ENCODE measurements at regions not wholly inside any gene's neighbourhood (a gene's known extent, or its start where the extent isn't known, plus 50 kb on each side); places are given as distances from the start of the nearest gene placed in this dataset.
"Not testable (repeated sequence)": the region's sequence is repeated elsewhere in the genome, so short reads cannot be mapped to it uniquely, and the experiment has no call there.

- peak in 1 of 3 experiments; percentile 2 for DNase-seq
- not testable (repeated sequence) for H3K4me1 Mint-ChIP-seq (ENCODE audit: low read depth in 2 of 2); H3K36me3 Mint-ChIP-seq (ENCODE audit: insufficient read depth); H3K4me3 Mint-ChIP-seq; ATAC-seq (replicated peaks); H3K9me3 Mint-ChIP-seq; H3K27ac Mint-ChIP-seq
- H3K27me3 Mint-ChIP-seq = peaks cover 25 to 33% of the 10 kb centered on the region in 2 donors
These were observed 450.2 kb downstream of the DIRAS2 start for GRCh38 chr9:90192465-90192864.

GRCh38 chr9:90198956-90199355, 443.7 kb downstream of the DIRAS2 start:
- Mint-ChIP-seq H3K27ac (no peak overlapping the region), H3K9me3 (peaks cover 3 to 15% of the 10 kb centered on the region in 2 donors), H3K27me3 (peaks cover 9 to 11% of the 10 kb centered on the region in 2 donors), H3K4me3 (no peak overlapping the region), H3K36me3 (ENCODE audit: insufficient read depth) (no peaks in the 10 kb centered on the region), H3K4me1 (ENCODE audit: low read depth in 2 of 2) (no peaks in the 10 kb centered on the region)
- DNase-seq = no peak
- ATAC-seq (replicated peaks) = no peak

- no peak for ATAC-seq (replicated peaks)
- Mint-ChIP-seq H3K27me3 (peaks cover 9 to 11% of the 10 kb centered on the region in 2 donors), H3K4me3 (no peak overlapping the region), H3K27ac (no peak overlapping the region), H3K36me3 (ENCODE audit: insufficient read depth) (no peaks in the 10 kb centered on the region), H3K4me1 (ENCODE audit: low read depth in 2 of 2) (no peaks in the 10 kb centered on the region), H3K9me3 (peaks cover 3 to 7% of the 10 kb centered on the region in 2 donors)
- no peak for DNase-seq
These were observed 440.9 kb downstream of the DIRAS2 start for GRCh38 chr9:90201766-90202165.

- DNase-seq = no peak
- no peak for ATAC-seq (replicated peaks)
- H3K36me3 Mint-ChIP-seq (ENCODE audit: insufficient read depth) = no peaks in the 10 kb centered on the region
- no peak overlapping the region for H3K4me3 Mint-ChIP-seq
- H3K27me3 Mint-ChIP-seq = peaks cover 9 to 11% of the 10 kb centered on the region in 2 donors
- H3K27ac Mint-ChIP-seq = no peak overlapping the region
- no peaks in the 10 kb centered on the region for H3K4me1 Mint-ChIP-seq (ENCODE audit: low read depth in 2 of 2)
- no peaks in the 10 kb centered on the region for H3K9me3 Mint-ChIP-seq
These were observed 438.3 kb downstream of the DIRAS2 start for GRCh38 chr9:90204128-90204831.

GRCh38 chr9:90213045-90213444, 429.6 kb downstream of the DIRAS2 start:
- H3K9me3 Mint-ChIP-seq; DNase-seq; H3K36me3 Mint-ChIP-seq (ENCODE audit: insufficient read depth); ATAC-seq (replicated peaks); H3K4me3 Mint-ChIP-seq; H3K4me1 Mint-ChIP-seq (ENCODE audit: low read depth in 2 of 2); H3K27ac Mint-ChIP-seq: not testable (repeated sequence)
- H3K27me3 Mint-ChIP-seq = peaks cover 18 to 27% of the 10 kb centered on the region in 2 donors

GRCh38 chr9:90219548-90220118, 423.0 kb downstream of the DIRAS2 start:
- Mint-ChIP-seq H3K27me3 (peaks cover 16 to 31% of the 10 kb centered on the region in 2 donors), H3K4me3 (no peak overlapping the region), H3K36me3 (ENCODE audit: insufficient read depth) (no peaks in the 10 kb centered on the region), H3K9me3 (no peaks in the 10 kb centered on the region), H3K27ac (no peak overlapping the region), H3K4me1 (ENCODE audit: low read depth in 2 of 2) (no peaks in the 10 kb centered on the region)
- ATAC-seq (replicated peaks) (no peak), DNase-seq (no peak)

- DNase-seq; H3K4me1 Mint-ChIP-seq (ENCODE audit: low read depth in 2 of 2); H3K27ac Mint-ChIP-seq; H3K36me3 Mint-ChIP-seq (ENCODE audit: insufficient read depth); H3K9me3 Mint-ChIP-seq; H3K4me3 Mint-ChIP-seq; ATAC-seq (replicated peaks): not testable (repeated sequence)
- peaks cover 16 to 20% of the 10 kb centered on the region in 2 donors for H3K27me3 Mint-ChIP-seq
These were observed 420.7 kb downstream of the DIRAS2 start for GRCh38 chr9:90221899-90222298.

GRCh38 chr9:90226839-90227338, 415.7 kb downstream of the DIRAS2 start:
- not testable (repeated sequence) for H3K4me3 Mint-ChIP-seq; ATAC-seq (replicated peaks); H3K27me3 Mint-ChIP-seq; H3K36me3 Mint-ChIP-seq (ENCODE audit: insufficient read depth); H3K27ac Mint-ChIP-seq; H3K9me3 Mint-ChIP-seq; H3K4me1 Mint-ChIP-seq (ENCODE audit: low read depth in 2 of 2)
- peak in 1 of 3 experiments; percentile 3 for DNase-seq

GRCh38 chr9:90233081-90233480, 409.5 kb downstream of the DIRAS2 start:
- not testable (repeated sequence) for DNase-seq; H3K4me1 Mint-ChIP-seq (ENCODE audit: low read depth in 2 of 2); H3K9me3 Mint-ChIP-seq; H3K4me3 Mint-ChIP-seq; H3K36me3 Mint-ChIP-seq (ENCODE audit: insufficient read depth); H3K27ac Mint-ChIP-seq; ATAC-seq (replicated peaks); H3K27me3 Mint-ChIP-seq

GRCh38 chr9:90240541-90240940, 402.1 kb downstream of the DIRAS2 start:
- H3K27me3 Mint-ChIP-seq = peaks cover 0 to 13% of the 10 kb centered on the region in 2 donors
- no peak overlapping the region for H3K4me3 Mint-ChIP-seq
- no peaks in the 10 kb centered on the region for H3K9me3 Mint-ChIP-seq
- no peak overlapping the region for H3K27ac Mint-ChIP-seq
- DNase-seq = no peak
- ATAC-seq (replicated peaks) = no peak
- H3K36me3 Mint-ChIP-seq (ENCODE audit: insufficient read depth) = no peaks in the 10 kb centered on the region
- no peaks in the 10 kb centered on the region for H3K4me1 Mint-ChIP-seq (ENCODE audit: low read depth in 2 of 2)

GRCh38 chr9:90245661-90246060, 397.0 kb downstream of the DIRAS2 start:
- H3K27ac Mint-ChIP-seq = no peak overlapping the region
- no peaks in the 10 kb centered on the region for H3K9me3 Mint-ChIP-seq
- no peaks in the 10 kb centered on the region for H3K4me1 Mint-ChIP-seq (ENCODE audit: low read depth in 2 of 2)
- DNase-seq (no peak), ATAC-seq (replicated peaks) (no peak)
- no peaks in the 10 kb centered on the region for H3K36me3 Mint-ChIP-seq (ENCODE audit: insufficient read depth)
- H3K4me3 Mint-ChIP-seq = no peak overlapping the region
- H3K27me3 Mint-ChIP-seq = peaks cover 13 to 19% of the 10 kb centered on the region in 2 donors

GRCh38 chr9:90249094-90249493, 393.5 kb downstream of the DIRAS2 start:
- DNase-seq = no peak
- Mint-ChIP-seq H3K4me1 (ENCODE audit: low read depth in 2 of 2) (no peaks in the 10 kb centered on the region), H3K9me3 (no peaks in the 10 kb centered on the region), H3K27me3 (peaks cover 10 to 13% of the 10 kb centered on the region in 2 donors), H3K36me3 (ENCODE audit: insufficient read depth) (no peaks in the 10 kb centered on the region), H3K27ac (no peak overlapping the region), H3K4me3 (no peak overlapping the region)
- no peak for ATAC-seq (replicated peaks)

- peaks cover 6 to 13% of the 10 kb centered on the region in 2 donors for H3K27me3 Mint-ChIP-seq
- DNase-seq (no peak), ATAC-seq (replicated peaks) (no peak)
- no peaks in the 10 kb centered on the region for H3K36me3 Mint-ChIP-seq (ENCODE audit: insufficient read depth)
- no peaks in the 10 kb centered on the region for H3K4me1 Mint-ChIP-seq (ENCODE audit: low read depth in 2 of 2)
- H3K27ac Mint-ChIP-seq = no peak overlapping the region
- no peak overlapping the region for H3K4me3 Mint-ChIP-seq
- no peaks in the 10 kb centered on the region for H3K9me3 Mint-ChIP-seq
These were observed 391.3 kb downstream of the DIRAS2 start for GRCh38 chr9:90251316-90251715.

- H3K27ac Mint-ChIP-seq = no peak overlapping the region
- no peak for DNase-seq
- ATAC-seq (replicated peaks) = no peak
- no peak overlapping the region for H3K4me3 Mint-ChIP-seq
- H3K9me3 Mint-ChIP-seq = peaks cover 0 to 3% of the 10 kb centered on the region in 2 donors
- no peaks in the 10 kb centered on the region for H3K27me3 Mint-ChIP-seq
- H3K4me1 Mint-ChIP-seq (ENCODE audit: low read depth in 2 of 2) = no peaks in the 10 kb centered on the region
- H3K36me3 Mint-ChIP-seq (ENCODE audit: insufficient read depth) = no peaks in the 10 kb centered on the region
These were observed 386.3 kb downstream of the DIRAS2 start for GRCh38 chr9:90256345-90256744.
